ENCODE measurements at regions not wholly inside any gene's neighbourhood (a gene's known extent, or its start where the extent isn't known, plus 50 kb on each side); places are given as distances from the start of the nearest gene placed in this dataset.

DNA sequence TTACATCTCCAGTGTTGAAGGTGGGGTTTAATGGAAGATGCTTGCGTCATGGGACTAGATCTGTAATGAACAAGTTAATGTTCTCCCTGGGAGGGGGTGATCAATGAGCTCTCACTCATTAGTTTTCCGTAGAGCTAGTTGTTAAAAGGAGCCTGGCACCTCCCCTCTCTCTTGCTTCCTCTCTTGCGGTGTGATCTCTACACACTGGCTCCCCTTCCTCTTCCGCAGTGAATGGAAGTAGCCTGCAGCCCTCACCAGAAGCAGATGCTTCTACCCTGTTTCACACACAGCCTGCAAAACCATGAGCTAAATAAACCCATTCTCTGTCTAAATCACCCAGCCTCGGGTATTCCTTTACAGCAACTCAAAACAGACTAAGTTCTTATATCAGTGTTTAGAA lies 318.8 kb downstream of the SLITRK1 start:
- H3K9ac ChIP-seq (ENCODE audit: low read depth in 1 of 3, low read length in 3 of 3), result no peak overlapping the region
- H3K4me3 ChIP-seq (ENCODE audit: low read length in 3 of 3), result no peak overlapping the region
- H3K27ac ChIP-seq (ENCODE audit: low read depth, low read length), result no peak overlapping the region
- no peaks in the 10 kb centered on the region for H3K4me1 ChIP-seq (ENCODE audit: control insufficient read depth in 3 of 3, insufficient read depth in 3 of 3, low read length in 3 of 3)
- no peaks in the 10 kb centered on the region for H3K36me3 ChIP-seq (ENCODE audit: control insufficient read depth in 3 of 3, insufficient read depth in 3 of 3, low read length in 3 of 3)
- H3K9me3 ChIP-seq (ENCODE audit: control insufficient read depth in 3 of 3, low read length in 3 of 3), result no peaks in the 10 kb centered on the region
- H3K27me3 ChIP-seq (ENCODE audit: control insufficient read depth in 3 of 3, insufficient read depth in 3 of 3, low read length in 3 of 3), result no peaks in the 10 kb centered on the region

DNA sequence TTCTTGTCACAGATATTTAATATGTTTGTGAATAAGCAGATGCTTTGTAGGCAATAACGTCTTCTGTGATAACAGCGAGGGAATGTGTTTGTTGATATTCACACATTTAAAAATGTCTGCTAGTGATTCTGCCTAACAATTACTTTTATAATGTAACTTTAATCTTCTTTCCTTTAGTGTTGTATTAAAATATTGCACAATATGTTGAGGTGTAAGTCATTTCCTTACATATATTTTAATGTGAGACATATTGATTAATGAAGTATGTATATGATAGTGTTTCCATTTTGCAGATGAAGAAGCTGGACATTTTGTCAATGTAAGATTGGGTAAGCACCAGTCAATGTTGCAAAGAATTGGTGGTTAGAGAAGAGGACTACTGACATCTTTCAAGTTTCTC lies 324.4 kb downstream of the SLITRK1 start:
- H3K36me3 ChIP-seq (ENCODE audit: control insufficient read depth in 3 of 3, insufficient read depth in 3 of 3, low read length in 3 of 3), result no peaks in the 10 kb centered on the region
- H3K27ac ChIP-seq (ENCODE audit: low read depth, low read length), result no peak overlapping the region

DNA sequence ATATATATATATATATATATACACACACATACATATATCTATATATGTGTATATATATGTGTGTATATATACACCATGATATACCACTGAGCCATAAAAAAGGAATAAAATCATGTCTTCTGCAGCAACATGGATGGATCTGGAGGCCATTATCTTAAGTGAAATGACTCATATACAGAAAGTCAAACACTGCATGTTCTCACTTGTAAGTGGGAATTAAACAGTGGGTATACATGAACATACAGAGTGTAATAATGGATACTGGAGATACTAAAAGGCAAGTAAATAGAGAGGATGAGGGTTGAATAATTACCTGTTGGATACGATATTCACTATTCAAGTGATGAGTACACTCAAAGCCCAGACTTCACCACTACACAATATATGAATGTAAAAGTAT lies 332.6 kb downstream of the SLITRK1 start:
- no peak overlapping the region for H3K27ac ChIP-seq (ENCODE audit: low read depth, low read length)
- H3K4me3 ChIP-seq (ENCODE audit: low read length in 3 of 3), result no peak overlapping the region
- no peaks in the 10 kb centered on the region for H3K9me3 ChIP-seq (ENCODE audit: control insufficient read depth in 3 of 3, low read length in 3 of 3)
- H3K4me1 ChIP-seq (ENCODE audit: control insufficient read depth in 3 of 3, insufficient read depth in 3 of 3, low read length in 3 of 3), result no peaks in the 10 kb centered on the region
- no peaks in the 10 kb centered on the region for H3K36me3 ChIP-seq (ENCODE audit: control insufficient read depth in 3 of 3, insufficient read depth in 3 of 3, low read length in 3 of 3)
- no peaks in the 10 kb centered on the region for H3K27me3 ChIP-seq (ENCODE audit: control insufficient read depth in 3 of 3, insufficient read depth in 3 of 3, low read length in 3 of 3)
- H3K9ac ChIP-seq (ENCODE audit: low read depth in 1 of 3, low read length in 3 of 3), result no peak overlapping the region

More for the DNA sequence above, 324.4 kb downstream of the SLITRK1 start:
- H3K27me3 ChIP-seq (ENCODE audit: control insufficient read depth in 3 of 3, insufficient read depth in 3 of 3, low read length in 3 of 3), result no peaks in the 10 kb centered on the region
- no peaks in the 10 kb centered on the region for H3K9me3 ChIP-seq (ENCODE audit: control insufficient read depth in 3 of 3, low read length in 3 of 3)
- H3K9ac ChIP-seq (ENCODE audit: low read depth in 1 of 3, low read length in 3 of 3), result no peak overlapping the region
- no peak overlapping the region for H3K4me3 ChIP-seq (ENCODE audit: low read length in 3 of 3)
- H3K4me1 ChIP-seq (ENCODE audit: control insufficient read depth in 3 of 3, insufficient read depth in 3 of 3, low read length in 3 of 3), result no peaks in the 10 kb centered on the region

DNA sequence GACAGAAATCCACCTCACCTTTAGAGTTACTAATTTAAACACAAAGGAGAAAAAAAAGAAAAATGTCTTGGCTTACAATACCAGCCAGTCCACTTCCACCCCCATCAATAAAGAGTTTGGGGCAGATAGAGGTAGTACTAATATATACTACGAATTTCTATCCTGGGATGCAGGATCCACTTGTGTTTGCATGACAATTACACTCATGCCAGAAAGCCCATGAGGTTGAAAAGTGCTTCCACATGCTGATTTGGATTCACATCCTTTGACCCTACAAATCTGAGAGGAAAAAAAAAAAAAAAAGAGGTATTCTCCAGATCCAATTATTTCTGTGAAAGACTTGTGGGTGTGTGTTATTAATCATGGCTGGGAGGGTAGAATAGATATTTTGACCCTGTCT lies 335.2 kb downstream of the SLITRK1 start:
- Histone ChIP-seq H3K4me3 (ENCODE audit: low read length in 3 of 3) (no peak overlapping the region), H3K4me1 (ENCODE audit: control insufficient read depth in 3 of 3, insufficient read depth in 3 of 3, low read length in 3 of 3) (no peaks in the 10 kb centered on the region), H3K27ac (ENCODE audit: low read depth, low read length) (no peak overlapping the region), H3K36me3 (ENCODE audit: control insufficient read depth in 3 of 3, insufficient read depth in 3 of 3, low read length in 3 of 3) (no peaks in the 10 kb centered on the region), H3K9ac (ENCODE audit: low read depth in 1 of 3, low read length in 3 of 3) (no peak overlapping the region), H3K27me3 (ENCODE audit: control insufficient read depth in 3 of 3, insufficient read depth in 3 of 3, low read length in 3 of 3) (no peaks in the 10 kb centered on the region), H3K9me3 (ENCODE audit: control insufficient read depth in 3 of 3, low read length in 3 of 3) (no peaks in the 10 kb centered on the region)

DNA sequence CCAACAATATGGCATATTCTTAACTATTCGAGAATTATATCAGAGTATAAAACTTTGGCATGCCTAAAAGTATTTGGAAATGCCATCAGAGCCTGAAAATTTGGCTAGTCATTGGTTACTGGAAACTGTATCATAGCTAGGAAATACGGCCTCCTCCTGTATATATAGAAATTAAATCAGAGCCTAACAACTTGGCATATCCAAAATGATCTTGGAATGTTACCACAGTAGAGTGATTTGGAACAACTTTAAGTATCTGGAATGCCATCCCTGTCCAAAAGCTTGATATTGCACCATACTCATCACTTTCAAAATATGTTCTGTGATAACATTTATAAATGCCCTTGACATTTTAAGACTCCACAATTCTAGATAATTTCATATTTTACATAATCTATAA lies 335.8 kb downstream of the SLITRK1 start:
- no peaks in the 10 kb centered on the region for H3K36me3 ChIP-seq (ENCODE audit: control insufficient read depth in 3 of 3, insufficient read depth in 3 of 3, low read length in 3 of 3)
- H3K4me3 ChIP-seq (ENCODE audit: low read length in 3 of 3), result no peak overlapping the region
- no peaks in the 10 kb centered on the region for H3K27me3 ChIP-seq (ENCODE audit: control insufficient read depth in 3 of 3, insufficient read depth in 3 of 3, low read length in 3 of 3)
- H3K9ac ChIP-seq (ENCODE audit: low read depth in 1 of 3, low read length in 3 of 3), result no peak overlapping the region
- H3K9me3 ChIP-seq (ENCODE audit: control insufficient read depth in 3 of 3, low read length in 3 of 3), result no peaks in the 10 kb centered on the region
- H3K27ac ChIP-seq (ENCODE audit: low read depth, low read length), result no peak overlapping the region
- H3K4me1 ChIP-seq (ENCODE audit: control insufficient read depth in 3 of 3, insufficient read depth in 3 of 3, low read length in 3 of 3), result no peaks in the 10 kb centered on the region

DNA sequence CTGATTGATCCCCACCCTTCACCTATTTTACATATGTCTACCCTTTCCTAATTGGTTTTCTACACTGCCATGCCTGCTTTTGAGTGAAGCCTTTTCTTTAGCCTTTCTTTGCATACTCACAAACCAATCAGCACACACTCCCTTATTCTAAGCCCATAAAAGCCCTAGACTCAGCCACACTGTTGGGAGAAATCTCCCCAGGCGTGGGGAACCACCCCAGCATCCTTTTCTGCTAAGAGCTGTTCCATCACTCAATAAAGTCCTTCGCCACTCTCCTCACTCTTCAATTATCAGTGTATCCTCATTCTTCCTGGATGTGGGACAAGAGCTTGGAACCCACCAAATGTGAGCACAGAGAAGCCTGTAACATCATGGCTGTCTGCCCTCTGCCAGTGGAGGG lies 343.6 kb downstream of the SLITRK1 start:
- Histone ChIP-seq H3K9me3 (ENCODE audit: control insufficient read depth in 3 of 3, low read length in 3 of 3) (peaks cover 0 to 2% (median 0%) of the 10 kb centered on the region in 3 donors), H3K9ac (ENCODE audit: low read depth in 1 of 3, low read length in 3 of 3) (no peak overlapping the region), H3K27me3 (ENCODE audit: control insufficient read depth in 3 of 3, insufficient read depth in 3 of 3, low read length in 3 of 3) (no peaks in the 10 kb centered on the region), H3K36me3 (ENCODE audit: control insufficient read depth in 3 of 3, insufficient read depth in 3 of 3, low read length in 3 of 3) (no peaks in the 10 kb centered on the region), H3K4me1 (ENCODE audit: control insufficient read depth in 3 of 3, insufficient read depth in 3 of 3, low read length in 3 of 3) (no peaks in the 10 kb centered on the region), H3K4me3 (ENCODE audit: low read length in 3 of 3) (no peak overlapping the region), H3K27ac (ENCODE audit: low read depth, low read length) (no peak overlapping the region)

DNA sequence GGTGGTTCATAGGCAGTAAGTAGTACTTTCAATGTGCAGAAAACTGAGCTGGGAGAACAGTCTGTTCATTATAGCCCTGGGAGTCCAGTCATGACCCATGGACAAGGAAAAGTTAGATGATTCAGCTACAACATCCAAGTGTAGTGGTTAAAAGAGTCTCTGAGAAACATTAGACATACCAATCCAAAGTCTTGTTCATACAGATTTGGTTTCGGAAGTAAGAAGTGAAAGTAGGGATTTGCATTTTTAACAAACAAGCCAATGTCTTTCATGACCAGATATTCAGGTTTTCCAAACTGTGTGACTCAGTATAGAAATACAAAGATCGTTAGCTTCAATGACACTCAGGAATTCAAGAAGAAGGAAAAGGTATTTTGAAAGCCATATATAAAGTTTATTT lies 345.3 kb downstream of the SLITRK1 start:
- Histone ChIP-seq H3K9me3 (ENCODE audit: control insufficient read depth in 3 of 3, low read length in 3 of 3) (peaks cover 0 to 2% (median 0%) of the 10 kb centered on the region in 3 donors), H3K9ac (ENCODE audit: low read depth in 1 of 3, low read length in 3 of 3) (no peak overlapping the region), H3K4me1 (ENCODE audit: control insufficient read depth in 3 of 3, insufficient read depth in 3 of 3, low read length in 3 of 3) (no peaks in the 10 kb centered on the region), H3K36me3 (ENCODE audit: control insufficient read depth in 3 of 3, insufficient read depth in 3 of 3, low read length in 3 of 3) (no peaks in the 10 kb centered on the region), H3K4me3 (ENCODE audit: low read length in 3 of 3) (no peak overlapping the region), H3K27ac (ENCODE audit: low read depth, low read length) (no peak overlapping the region), H3K27me3 (ENCODE audit: control insufficient read depth in 3 of 3, insufficient read depth in 3 of 3, low read length in 3 of 3) (no peaks in the 10 kb centered on the region)

DNA sequence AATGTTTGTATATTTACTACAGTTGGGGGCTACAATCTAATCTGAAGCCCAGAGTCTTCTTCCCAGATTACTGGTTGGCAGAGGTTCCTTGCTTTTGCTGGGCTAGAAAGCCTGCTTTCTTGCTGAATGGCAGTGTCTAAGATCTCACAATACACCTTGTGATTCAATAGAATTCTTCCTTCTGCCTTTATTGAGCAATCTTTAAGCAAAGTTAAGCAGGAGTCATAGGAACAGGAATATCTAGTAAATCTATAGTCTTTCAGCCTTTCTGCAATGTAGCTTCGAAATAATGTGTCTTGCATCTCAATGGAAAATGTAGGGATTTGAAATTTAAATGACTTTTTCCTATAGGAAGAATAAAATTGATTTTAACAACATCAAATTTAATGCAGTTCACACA lies 346.1 kb downstream of the SLITRK1 start:
- no peak overlapping the region for H3K4me3 ChIP-seq (ENCODE audit: low read length in 3 of 3)
- no peaks in the 10 kb centered on the region for H3K36me3 ChIP-seq (ENCODE audit: control insufficient read depth in 3 of 3, insufficient read depth in 3 of 3, low read length in 3 of 3)
- peaks cover 0 to 2% (median 0%) of the 10 kb centered on the region in 3 donors for H3K9me3 ChIP-seq (ENCODE audit: control insufficient read depth in 3 of 3, low read length in 3 of 3)
- H3K27me3 ChIP-seq (ENCODE audit: control insufficient read depth in 3 of 3, insufficient read depth in 3 of 3, low read length in 3 of 3), result no peaks in the 10 kb centered on the region
- no peaks in the 10 kb centered on the region for H3K4me1 ChIP-seq (ENCODE audit: control insufficient read depth in 3 of 3, insufficient read depth in 3 of 3, low read length in 3 of 3)
- H3K27ac ChIP-seq (ENCODE audit: low read depth, low read length), result no peak overlapping the region
- H3K9ac ChIP-seq (ENCODE audit: low read depth in 1 of 3, low read length in 3 of 3), result no peak overlapping the region

DNA sequence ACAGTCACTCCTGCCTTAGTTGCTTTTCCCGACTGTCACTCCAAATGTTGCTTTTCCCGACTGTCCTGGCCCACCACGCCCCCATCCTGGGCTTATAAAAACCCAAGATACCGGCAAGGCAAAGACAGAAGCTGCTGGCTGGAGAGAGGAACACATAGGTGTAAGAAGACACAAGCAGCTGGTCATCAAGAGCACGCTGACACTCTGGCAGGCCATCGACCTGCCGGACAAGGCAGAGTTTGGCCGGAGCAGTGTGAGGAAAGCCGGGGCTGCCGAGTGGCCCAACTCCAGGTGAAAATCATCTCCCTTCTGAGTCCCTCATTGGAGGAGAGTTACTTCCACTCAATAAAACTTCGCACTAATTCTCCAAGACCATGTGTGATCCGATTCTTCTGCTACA lies 349.5 kb downstream of the SLITRK1 start:
- Histone ChIP-seq H3K4me1 (ENCODE audit: control insufficient read depth in 3 of 3, insufficient read depth in 3 of 3, low read length in 3 of 3) (no peaks in the 10 kb centered on the region), H3K36me3 (ENCODE audit: control insufficient read depth in 3 of 3, insufficient read depth in 3 of 3, low read length in 3 of 3) (no peaks in the 10 kb centered on the region), H3K9me3 (ENCODE audit: control insufficient read depth in 3 of 3, low read length in 3 of 3) (no peaks in the 10 kb centered on the region), H3K4me3 (ENCODE audit: low read length in 3 of 3) (no peak overlapping the region), H3K9ac (ENCODE audit: low read depth in 1 of 3, low read length in 3 of 3) (no peak overlapping the region), H3K27ac (ENCODE audit: low read depth, low read length) (no peak overlapping the region), H3K27me3 (ENCODE audit: control insufficient read depth in 3 of 3, insufficient read depth in 3 of 3, low read length in 3 of 3) (no peaks in the 10 kb centered on the region)

DNA sequence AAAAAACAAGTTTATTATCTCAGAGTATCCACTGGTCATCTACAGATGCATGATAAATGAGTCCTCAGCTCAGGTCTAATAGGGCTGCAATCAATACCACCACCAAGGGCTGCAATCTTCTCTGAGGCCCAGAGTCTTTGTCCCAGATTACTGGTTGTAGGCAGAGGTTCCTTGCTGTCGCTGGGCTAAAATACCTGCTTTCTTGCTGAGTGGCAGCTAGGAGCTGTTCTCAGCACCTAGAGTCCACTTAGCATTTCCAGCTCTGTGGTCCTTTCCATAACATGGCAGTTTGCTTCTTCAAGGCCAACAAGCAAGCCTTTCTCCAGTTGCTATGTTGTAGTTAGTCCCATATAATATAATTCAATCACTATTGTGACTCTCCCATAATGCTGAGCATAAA lies 351.3 kb downstream of the SLITRK1 start:
- Histone ChIP-seq H3K4me3 (ENCODE audit: low read length in 3 of 3) (no peak overlapping the region), H3K27ac (ENCODE audit: low read depth, low read length) (no peak overlapping the region), H3K9me3 (ENCODE audit: control insufficient read depth in 3 of 3, low read length in 3 of 3) (no peaks in the 10 kb centered on the region), H3K9ac (ENCODE audit: low read depth in 1 of 3, low read length in 3 of 3) (no peak overlapping the region), H3K27me3 (ENCODE audit: control insufficient read depth in 3 of 3, insufficient read depth in 3 of 3, low read length in 3 of 3) (no peaks in the 10 kb centered on the region), H3K4me1 (ENCODE audit: control insufficient read depth in 3 of 3, insufficient read depth in 3 of 3, low read length in 3 of 3) (no peaks in the 10 kb centered on the region), H3K36me3 (ENCODE audit: control insufficient read depth in 3 of 3, insufficient read depth in 3 of 3, low read length in 3 of 3) (no peaks in the 10 kb centered on the region)

DNA sequence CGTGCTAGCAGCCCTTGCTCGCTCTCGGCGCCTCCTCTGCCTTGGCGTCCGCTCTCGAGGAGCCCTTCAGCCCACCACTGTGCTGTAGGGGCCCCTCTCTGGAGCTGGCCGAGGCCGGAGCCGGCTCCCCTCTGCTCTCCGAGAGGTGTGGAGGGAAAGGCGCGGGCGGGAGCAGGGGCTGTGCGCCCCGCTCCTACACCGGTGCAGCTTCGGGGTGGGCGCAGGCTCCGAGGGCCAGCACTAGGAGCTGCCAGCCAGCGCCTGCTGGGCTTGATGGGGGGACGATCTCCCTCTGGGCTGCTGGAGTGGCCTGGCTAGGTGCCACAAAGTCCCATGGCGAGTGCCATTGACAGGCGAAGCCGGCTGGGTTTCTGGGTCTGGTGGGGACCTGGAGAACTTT lies 365.5 kb downstream of the SLITRK1 start:
- no peak overlapping the region for H3K9ac ChIP-seq (ENCODE audit: low read depth in 1 of 3, low read length in 3 of 3)
- no peaks in the 10 kb centered on the region for H3K4me1 ChIP-seq (ENCODE audit: control insufficient read depth in 3 of 3, insufficient read depth in 3 of 3, low read length in 3 of 3)
- H3K36me3 ChIP-seq (ENCODE audit: control insufficient read depth in 3 of 3, insufficient read depth in 3 of 3, low read length in 3 of 3), result no peaks in the 10 kb centered on the region
- no peak overlapping the region for H3K27ac ChIP-seq (ENCODE audit: low read depth, low read length)
- H3K4me3 ChIP-seq (ENCODE audit: low read length in 3 of 3), result no peak overlapping the region
- H3K9me3 ChIP-seq (ENCODE audit: control insufficient read depth in 3 of 3, low read length in 3 of 3), result peaks cover 0 to 2% (median 0%) of the 10 kb centered on the region in 3 donors
- no peaks in the 10 kb centered on the region for H3K27me3 ChIP-seq (ENCODE audit: control insufficient read depth in 3 of 3, insufficient read depth in 3 of 3, low read length in 3 of 3)
